ENCODE measurements at regions not wholly inside any gene's neighbourhood (a gene's known extent, or its start where the extent isn't known, plus 50 kb on each side); places are given as distances from the start of the nearest gene placed in this dataset.
"Not testable (repeated sequence)": the region's sequence is repeated elsewhere in the genome, so short reads cannot be mapped to it uniquely, and the experiment has no call there.

- no peak for DNase-seq (ENCODE audit: low spot score)
These were observed 798.5 kb upstream of the EPHA7 start for GRCh38 chr6:94217836-94218235.

DNA sequence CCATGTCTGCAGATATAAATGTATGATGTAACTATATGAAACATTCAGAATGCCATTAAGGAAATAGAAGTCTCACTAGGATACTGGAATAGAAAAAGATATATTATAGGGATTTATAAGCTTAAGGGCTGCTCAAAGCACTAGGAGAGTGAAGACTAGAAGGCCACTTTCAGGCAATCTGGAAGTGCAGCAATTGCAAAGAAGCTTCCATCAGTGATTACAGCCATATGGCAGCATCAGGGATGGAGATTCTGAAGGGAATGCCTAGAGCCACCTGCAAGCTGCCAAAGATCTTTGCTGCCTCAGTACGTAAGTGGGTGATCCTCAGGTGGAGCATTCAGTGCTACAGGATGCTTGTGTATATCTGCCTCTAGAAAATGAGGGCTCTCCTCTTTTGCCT lies 796.2 kb upstream of the EPHA7 start:
- no peak for DNase-seq (ENCODE audit: low spot score)

DNA sequence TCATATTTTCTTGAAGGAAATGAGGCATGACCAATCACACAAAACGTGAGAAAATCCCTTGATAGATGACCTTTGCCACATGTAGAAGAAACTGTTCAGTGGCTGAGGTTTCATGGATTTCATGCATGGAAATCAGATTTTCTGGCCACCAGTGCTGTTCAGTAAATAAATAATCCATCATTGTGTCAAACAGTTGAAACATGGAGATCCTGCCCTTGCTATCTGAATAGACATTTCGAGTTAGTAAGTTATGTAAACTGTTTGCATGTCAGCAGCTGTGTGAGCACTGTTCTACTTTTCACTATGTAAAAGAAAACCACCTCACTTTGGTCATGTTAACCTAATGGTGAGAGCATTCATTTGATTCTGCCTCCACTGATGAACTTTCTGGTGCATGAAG lies 793.9 kb upstream of the EPHA7 start:
- no peak for DNase-seq (ENCODE audit: low spot score)

GRCh38 chr6:94196891-94197290 lies 777.5 kb upstream of the EPHA7 start:
- DNase-seq (ENCODE audit: low spot score), result no peak

- no peak for DNase-seq (ENCODE audit: low spot score)
These were observed 770.7 kb upstream of the EPHA7 start for GRCh38 chr6:94190030-94190429.

DNA sequence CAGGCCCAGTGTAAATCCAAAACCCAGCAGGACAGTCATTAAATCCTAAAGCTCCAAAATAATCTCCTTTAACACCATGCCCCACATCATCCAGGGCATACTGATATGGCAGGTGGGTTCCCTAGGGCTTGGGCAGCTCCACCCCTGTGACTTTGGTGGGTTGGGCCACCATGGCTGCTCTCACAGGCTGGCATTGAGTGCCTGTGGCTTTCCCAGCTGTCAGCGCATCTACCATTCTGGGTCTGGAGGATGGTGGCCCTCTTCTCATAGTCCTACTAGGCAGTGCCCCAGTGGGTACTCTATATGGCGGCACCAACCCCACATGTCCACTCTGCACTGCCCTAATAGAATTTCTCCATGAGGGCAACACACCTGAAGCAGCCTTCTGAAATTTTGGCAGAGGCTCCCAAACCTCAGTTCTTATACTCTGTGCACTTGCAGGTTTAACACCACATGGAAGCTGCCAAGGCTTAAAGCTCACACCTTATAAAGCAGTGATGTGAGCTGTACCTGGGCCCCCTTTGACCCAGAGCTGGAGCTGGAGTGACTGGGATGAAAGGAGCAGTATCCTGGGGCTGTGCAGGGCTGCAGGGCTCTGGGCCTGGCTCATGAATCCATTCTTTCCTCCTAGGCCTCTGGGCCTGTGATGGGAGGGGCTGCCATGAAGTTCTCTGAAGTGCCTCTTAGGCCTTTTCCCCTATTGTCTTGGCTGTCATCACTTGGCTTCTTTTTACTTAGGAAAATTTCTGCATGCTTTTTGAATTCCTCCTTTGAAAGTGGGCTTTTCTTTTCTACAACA lies 765.5 kb upstream of the EPHA7 start:
- no peak for DNase-seq (ENCODE audit: low spot score)

GRCh38 chr6:94177429-94177828 lies 758.1 kb upstream of the EPHA7 start:
- DNase-seq (ENCODE audit: low spot score), result no peak

DNA sequence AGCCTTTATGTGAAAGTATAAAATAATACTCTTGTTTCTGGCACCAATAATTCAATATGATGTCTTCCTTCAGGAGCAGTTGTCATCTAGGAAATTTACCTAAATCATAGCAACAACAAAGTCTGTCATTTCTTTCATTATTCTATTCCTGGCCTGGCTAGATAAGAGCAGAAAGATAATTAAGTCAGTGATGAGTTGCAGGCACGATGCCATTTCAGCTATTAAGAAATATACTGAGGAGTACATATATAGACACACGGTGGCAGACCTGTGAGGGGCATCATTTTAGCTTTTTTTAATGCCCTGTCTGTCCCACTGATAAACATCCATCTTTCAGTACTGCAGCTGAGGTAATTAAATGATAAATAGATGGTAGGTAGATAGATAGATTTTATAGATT lies 756.1 kb upstream of the EPHA7 start:
- DNase-seq (ENCODE audit: low spot score), result no peak

- no peak for DNase-seq (ENCODE audit: low spot score)
These were observed 744.5 kb upstream of the EPHA7 start for GRCh38 chr6:94163877-94164276.

DNA sequence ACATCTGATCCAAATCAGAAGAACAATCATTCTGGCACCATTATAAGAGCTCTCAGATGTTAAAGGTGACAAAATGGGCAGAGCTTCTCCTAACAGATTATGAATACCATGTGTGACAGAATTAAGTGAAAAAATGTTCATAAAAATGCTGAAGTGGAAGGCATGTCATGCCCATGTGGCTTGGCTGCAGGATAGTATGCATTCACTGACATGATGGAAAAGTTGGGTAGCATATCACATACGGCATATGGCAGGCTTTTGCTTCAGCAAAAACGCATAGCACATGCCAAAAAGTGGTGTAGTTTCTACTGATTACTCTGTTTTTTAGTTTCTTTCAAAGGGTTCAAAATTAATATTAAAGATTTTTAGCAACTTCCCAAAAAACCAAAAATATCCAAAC lies 731.5 kb upstream of the EPHA7 start:
- no peak for DNase-seq (ENCODE audit: low spot score)

DNA sequence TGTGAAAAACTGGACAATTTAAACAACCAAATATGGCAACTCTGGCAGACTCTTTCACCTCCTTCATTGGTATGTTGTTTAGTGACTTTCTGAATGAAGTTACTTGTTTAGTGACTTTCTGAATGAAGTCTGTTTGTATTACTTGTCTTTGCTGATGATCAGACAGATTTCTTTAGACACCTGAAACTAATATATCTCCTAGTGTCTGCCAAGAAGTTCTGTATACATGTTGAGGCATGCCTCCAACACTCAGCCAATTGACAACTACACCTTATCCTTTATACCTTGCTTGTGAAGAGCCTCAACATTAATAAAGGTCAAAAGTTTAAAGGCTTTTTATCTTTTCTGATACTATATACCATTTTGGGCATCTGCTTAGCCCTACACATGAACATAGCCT lies 725.4 kb upstream of the EPHA7 start:
- DNase-seq (ENCODE audit: low spot score), result no peak

DNA sequence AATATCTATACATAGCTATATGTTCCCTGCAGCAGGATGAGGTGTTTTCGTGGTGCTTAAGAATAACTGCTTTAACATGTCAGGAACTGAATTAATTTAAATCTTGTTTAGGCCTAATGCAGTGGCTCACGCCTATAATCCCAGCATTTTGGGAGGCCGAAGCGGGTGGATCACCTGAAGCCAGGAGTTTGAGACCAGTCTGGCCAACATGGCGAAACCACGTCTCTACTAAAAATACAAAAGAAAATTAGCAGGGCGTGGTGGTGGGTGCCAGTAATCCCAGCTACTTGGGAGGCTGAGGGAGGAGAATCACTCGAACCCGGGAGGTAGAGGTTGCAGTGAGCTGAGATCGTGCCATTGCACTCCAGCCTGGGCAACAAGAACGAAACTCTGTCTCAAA lies 717.8 kb upstream of the EPHA7 start:
- DNase-seq (ENCODE audit: low spot score), result not testable (repeated sequence)

DNA sequence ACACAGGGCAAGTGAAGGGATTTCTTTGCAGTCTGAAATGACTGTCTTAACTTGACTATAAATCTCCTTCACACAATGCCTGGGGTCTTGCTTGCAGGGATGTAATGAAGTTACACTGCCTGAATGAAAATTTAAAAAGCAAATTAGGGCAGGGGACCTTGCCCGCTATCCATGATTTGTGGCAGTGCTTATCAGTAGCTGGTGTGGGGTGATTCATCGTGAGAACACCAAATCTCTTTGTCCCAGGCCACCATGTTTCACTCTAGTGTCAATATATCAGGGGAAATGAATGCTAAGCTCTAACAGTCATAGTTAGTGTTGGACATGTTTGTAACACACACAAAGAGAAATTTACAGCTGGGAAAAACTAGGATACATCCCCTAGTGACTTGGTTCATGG lies 713.7 kb upstream of the EPHA7 start:
- DNase-seq (ENCODE audit: low spot score), result no peak

DNA sequence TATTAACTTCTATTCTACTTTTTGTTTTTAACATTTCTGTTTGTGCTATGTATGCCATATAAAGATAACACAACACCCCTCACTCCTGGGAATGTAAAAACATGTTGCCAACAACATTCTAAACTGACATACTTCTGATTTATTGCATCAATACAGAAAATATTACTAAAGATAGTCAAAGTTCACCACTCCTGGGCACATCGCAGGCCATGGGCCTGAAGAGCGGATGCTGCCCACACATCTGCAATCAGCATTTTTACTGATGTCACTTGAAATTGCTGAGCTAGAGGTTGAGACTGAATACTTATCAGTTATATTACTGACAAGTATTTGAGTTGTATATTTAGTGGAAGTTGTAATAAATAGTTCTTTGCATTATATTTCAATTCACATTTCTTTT lies 711.9 kb upstream of the EPHA7 start:
- no peak for DNase-seq (ENCODE audit: low spot score)

GRCh38 chr6:94130478-94130877 lies 711.1 kb upstream of the EPHA7 start:
- DNase-seq (ENCODE audit: low spot score), result no peak

- DNase-seq (ENCODE audit: low spot score), result no peak
These were observed 710.6 kb upstream of the EPHA7 start for GRCh38 chr6:94129926-94130325.

DNA sequence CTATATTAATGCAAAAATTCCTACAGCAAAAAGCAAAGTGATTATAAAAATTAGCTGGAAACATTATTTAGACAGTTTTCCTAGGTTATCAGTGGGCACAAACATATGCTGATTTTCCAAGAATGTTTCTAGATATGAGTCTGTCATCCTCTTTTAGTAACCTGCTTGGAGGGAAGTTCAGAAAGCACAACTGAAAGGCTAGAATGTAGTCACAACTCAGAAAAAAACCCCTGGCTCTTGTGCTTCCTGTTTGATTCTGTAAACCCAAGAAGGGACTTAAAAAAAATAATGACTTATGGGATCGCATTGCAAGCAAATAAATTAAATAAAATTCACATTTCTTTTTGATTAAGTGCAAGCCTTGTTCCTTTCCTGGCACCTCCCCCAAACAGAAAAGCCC lies 708.4 kb upstream of the EPHA7 start:
- no peak for DNase-seq (ENCODE audit: low spot score)

DNA sequence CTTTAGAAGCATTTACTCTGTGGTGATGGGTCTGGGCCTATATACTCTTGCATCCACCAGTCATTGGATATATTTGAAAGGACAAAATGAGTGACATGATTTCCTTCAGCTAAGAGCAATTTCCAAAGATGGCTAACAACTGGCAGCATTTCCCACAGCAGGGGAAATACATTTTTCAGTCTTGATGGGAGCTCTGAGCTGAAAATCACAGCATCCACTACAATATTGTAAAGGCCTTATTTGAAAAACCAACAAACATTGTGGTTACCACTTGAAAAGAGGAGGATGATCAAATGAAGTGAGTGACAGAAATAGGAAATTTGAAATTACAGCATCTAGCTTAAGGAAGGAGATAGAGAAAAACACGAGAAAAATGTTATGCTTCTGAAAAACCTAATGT lies 705.0 kb upstream of the EPHA7 start:
- DNase-seq (ENCODE audit: low spot score), result no peak

DNA sequence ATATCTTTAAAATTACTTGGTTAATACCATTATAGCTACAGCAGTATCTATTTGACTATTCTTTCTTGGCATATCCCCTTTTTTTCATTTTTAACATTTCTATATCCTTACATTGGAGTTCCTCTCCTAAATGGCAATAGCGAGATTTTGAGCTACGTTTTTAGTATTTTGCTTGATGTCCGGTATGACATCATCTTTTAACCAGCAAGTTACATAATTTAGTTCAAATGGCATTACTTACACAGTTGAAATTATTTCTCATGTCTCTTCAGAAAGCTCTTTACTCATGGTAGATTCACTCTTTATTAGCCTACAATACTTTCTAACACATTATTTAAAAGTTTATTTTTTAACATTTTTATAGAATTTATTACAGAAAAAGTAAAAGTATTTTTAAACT lies 701.7 kb upstream of the EPHA7 start:
- DNase-seq (ENCODE audit: low spot score), result no peak

DNA sequence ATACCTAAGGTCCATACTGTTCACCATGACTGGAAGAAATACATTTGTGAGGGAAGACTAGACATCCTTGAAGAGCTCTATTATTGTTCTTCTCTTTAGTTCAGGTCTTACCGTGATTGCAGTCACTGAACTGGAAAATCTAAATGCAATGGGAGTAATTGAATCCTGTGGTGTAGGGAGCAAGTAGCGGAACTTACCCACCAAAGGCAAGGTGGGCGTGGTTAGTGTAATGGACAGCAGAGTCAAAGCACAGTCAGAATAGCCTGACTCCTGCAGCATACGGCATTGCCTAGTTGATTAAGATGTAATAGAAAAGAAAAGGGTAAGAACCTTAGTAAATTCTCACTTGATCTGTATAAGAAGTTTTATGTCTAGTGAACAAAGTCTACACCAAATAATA lies 679.7 kb upstream of the EPHA7 start:
- no peak for DNase-seq (ENCODE audit: low spot score)

DNA sequence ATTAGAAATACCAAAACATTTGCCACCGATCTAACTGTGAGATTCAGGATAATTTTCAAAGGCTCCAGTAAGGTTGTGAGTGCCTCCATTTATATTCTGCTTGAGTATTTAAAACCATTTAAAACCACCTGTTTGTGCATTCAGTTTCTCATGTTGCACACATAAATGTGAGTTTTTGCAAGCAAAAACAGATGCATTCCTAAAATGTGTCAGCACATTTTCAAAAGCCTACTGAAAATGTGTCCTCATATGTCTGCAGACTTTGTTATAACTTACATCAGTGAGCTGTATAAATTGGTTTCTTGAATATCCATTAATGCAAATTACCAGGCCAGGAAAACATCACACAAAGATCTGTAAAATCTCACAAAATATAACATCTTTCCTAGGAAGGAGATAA lies 676.6 kb upstream of the EPHA7 start:
- no peak for DNase-seq (ENCODE audit: low spot score)

- no peak for DNase-seq (ENCODE audit: low spot score)
These were observed 670.6 kb upstream of the EPHA7 start for GRCh38 chr6:94089941-94090340.

- DNase-seq (ENCODE audit: low spot score), result no peak
These were observed 669.5 kb upstream of the EPHA7 start for GRCh38 chr6:94088870-94089269.

DNA sequence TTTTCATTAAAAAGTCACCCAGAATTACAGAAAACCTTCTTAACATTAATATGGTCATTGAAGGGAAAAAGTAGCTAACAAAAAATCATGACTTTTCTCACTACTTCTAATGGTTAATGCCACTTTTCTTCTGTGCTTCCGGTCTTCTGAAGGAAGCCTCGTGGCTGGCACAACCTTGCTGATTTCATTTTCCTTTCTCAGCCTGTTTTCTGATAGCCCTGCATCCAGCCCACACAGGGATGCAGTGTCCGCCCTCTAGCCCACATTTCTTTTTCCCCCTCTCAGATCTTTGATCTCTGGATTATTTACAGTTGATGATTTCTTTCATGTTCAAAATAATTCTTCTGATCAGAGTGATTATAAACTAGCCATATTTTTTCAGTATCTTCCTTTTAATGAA lies 655.4 kb upstream of the EPHA7 start:
- DNase-seq (ENCODE audit: low spot score), result no peak

DNA sequence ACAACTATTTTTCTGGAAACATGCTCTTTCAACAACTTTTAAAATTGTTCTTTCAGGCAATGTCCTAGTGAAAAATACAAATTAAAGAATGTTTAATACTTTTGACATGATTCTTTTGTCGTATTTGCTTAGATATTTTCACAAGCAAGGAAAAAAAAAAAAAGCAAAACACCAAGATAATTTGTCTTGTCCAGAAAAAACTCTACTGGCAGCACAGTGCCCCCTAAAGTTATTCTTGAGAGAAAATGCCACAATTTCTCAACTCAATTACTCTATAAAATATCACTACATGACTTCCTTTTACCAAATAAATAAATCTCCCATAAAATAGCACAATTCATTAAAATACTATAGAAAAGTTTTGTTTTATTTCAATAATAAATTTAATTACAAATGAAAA lies 652.5 kb upstream of the EPHA7 start:
- DNase-seq (ENCODE audit: low spot score), result no peak

All from COLO829 (cell line).